GM12872 (cell line): ENCODE measurements at regions not wholly inside any gene's neighbourhood (a gene's known extent, or its start where the extent isn't known, plus 50 kb on each side); places are given as distances from the start of the nearest gene placed in this dataset.

Source experiments
- TF ChIP-seq, protein P1 (sequence below): IDR thresholded peaks from 3 replicates; pipeline ENCODE4 v1.5.1; 2011; ENCODE audit warnings: low read depth, mild to moderate bottlenecking, low read length, moderate library complexity; ENCODE audit not compliant: insufficient read depth

DNA sequence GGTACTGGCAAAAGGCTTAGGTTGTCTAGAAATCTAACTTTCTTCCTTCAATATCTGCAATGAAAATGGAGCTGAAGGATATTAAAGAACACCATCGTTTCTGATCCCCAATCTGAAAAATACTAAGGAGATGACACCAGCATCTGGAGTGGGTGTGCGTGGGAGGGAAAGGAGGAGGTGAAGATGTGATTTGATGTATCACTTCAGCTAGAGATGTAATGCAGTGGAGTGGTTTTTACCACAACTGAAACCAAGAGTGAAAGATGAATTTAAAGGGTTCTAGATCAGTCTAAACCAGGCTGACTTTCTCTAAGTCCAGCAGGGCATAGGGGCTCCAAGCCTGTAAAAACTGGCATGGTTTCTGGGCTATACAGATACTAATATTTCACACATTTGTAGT is 148.4 kb downstream of the AKAP11 start:
- TF ChIP-seq, protein P1, sequence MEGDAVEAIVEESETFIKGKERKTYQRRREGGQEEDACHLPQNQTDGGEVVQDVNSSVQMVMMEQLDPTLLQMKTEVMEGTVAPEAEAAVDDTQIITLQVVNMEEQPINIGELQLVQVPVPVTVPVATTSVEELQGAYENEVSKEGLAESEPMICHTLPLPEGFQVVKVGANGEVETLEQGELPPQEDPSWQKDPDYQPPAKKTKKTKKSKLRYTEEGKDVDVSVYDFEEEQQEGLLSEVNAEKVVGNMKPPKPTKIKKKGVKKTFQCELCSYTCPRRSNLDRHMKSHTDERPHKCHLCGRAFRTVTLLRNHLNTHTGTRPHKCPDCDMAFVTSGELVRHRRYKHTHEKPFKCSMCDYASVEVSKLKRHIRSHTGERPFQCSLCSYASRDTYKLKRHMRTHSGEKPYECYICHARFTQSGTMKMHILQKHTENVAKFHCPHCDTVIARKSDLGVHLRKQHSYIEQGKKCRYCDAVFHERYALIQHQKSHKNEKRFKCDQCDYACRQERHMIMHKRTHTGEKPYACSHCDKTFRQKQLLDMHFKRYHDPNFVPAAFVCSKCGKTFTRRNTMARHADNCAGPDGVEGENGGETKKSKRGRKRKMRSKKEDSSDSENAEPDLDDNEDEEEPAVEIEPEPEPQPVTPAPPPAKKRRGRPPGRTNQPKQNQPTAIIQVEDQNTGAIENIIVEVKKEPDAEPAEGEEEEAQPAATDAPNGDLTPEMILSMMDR = no peak

DNA sequence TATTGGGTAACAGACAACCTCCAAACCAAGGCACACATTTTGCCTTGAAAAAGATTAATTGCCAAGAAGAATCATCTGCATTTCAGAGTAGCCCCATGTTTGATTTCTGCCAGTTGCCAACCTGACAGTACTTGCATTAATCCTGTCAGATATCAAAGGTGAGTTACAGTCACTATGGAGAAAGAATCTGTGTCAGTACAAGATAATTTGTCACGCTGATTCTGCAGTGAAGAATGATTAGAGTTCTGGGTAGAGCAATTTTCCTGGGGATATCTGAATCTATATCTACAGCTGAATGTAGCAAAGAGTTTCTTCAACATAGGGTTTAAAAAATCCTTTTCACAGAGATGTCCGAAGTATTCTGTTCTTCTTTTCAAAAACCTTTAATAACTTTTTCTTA is 150.7 kb downstream of the AKAP11 start:
- TF ChIP-seq, protein P1 = no peak

DNA sequence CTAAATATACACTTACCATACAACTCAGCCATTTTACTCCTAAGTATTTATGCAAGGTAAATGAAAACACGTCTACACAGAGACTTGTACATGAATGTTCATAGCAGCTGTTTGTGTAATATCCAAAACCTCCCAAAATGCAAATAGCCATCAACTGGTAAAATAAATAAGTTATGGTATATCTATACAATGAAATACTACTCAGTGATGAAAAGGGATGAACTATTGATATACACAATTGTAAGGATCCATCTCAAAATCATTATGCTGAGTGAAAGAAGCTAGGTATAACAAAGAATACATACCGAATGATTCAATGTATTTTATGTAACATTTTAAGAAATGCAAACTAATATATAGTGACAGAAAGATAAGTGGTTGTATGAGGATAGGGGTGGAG is 149.8 kb upstream of the TNFSF11 start:
- TF ChIP-seq, protein P1 = no peak

DNA sequence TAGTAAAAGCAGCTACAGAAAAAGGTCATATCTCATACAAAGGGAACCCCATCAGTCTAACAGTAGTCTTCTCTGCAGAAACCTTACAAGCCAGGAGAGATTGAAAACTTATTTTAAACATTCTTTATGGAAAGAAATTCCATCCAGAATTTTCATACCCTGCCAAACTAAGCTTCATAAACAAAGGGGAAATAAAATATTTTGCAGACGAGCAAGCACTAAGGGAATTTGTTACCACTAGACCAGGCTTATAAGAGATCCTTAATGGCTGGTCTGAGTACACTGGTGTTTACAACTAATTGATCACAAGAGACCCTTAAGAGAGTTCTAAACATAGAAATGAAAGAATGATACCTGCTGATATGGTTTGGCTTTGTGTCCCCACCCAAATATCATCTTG is 128.6 kb upstream of the TNFSF11 start:
- TF ChIP-seq, protein P1 = no peak

DNA sequence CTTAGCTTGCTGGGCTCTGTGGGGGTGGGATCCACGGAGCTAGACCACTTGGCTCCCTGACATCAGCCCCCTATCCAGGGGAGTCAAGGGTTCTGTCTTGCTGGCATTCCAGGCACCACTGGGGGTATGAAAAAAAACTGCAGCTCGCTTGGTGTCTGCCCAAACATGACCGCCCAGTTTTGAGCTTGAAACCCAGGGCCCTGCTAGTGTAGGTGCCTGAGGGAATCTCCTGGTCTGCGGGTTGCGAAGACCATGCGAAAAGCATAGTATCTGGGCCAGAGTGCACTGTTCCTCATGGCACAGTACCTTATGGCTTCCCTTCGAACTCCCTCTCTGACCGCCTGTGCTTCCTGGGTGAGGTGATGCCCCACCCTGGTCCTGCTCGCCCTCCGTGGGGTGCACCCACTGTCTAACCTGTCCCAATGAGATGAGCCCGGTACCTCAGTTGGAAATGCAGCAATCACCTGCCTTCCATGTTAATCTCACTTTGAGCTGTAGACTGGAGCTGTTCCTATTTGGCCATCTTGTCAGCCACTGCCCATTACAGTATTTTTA is 120.8 kb upstream of the TNFSF11 start:
- TF ChIP-seq, protein P1 = no peak

DNA sequence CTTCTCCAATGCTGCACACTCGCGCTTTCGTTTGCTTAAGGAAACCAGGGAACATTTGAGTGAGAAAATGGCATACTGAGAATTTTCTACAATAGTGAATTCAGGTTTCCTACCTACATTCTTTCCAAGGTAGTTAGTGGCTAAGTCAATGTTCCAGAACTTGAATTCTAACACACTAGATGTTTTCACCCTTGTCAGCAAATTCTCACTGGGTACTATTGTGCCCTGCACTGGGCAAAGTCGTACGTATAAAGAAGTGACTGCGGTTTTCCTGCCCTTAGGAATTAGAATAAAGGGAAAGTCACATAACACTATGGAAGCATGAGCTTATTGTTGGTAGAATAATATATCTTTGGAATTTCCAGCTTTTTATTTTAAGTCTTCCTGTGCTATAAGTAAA is 119.2 kb upstream of the TNFSF11 start:
- TF ChIP-seq, protein P1 = no peak

DNA sequence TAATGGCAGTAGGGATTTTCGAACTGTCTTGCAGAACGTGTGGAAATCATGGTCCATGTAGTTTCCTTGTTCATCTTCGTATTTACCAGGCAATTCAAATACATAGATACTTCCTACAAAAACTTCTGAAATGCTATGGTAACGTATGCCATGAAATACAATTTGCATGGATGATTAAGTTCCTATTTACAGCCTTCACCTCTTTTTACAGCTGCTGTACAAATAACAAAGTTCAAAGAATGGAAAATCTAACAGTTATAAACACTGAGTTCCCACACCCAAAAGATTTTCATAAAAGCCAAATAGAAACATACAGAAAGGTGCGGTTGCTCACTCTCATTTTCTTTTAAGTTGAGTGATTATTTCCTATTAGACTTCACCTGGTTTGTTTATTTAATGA is 115.8 kb upstream of the TNFSF11 start:
- TF ChIP-seq, protein P1 = no peak
